ENCODE measurements at regions not wholly inside any gene's neighbourhood (a gene's known extent, or its start where the extent isn't known, plus 50 kb on each side); places are given as distances from the start of the nearest gene placed in this dataset.

DNA sequence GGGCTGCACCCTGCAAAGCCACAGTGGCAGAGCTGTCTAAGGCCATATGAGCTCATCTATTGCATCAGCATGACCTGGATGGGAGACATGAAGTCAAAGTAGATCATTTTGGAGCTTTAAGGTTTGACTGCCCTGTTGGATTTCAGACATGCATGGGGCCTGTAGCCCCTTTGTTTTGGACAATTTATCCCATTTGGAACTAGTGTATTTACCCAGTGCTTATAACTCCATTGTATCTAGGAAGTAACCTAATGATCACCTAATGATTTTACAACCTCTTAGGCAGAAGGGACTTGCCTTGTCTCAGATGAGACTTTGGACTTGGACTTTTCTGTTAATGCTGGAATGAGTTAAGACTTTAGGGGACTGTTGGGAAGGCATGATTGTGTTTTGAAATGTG lies 575.4 kb downstream of the EPM2A start:
- DNase-seq (ENCODE audit: low spot score): no peak

DNA sequence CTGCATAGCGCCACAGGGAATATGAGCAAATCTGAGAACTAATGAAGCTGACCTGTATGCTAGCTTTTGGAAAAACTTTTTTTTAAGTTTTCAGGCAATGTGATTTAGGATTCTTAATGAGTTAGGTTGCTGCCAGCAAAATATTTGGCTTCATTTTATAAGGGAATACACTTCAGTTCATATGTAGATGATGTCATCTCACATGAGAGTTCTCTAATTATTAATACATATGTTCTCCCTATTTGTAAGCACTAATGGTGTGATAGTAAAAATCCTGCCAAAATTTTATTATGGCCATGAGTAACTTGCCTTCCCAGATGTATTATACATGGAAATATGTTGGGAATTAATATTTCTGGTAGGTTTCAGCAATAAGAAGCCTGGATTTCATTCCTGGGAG lies 573.8 kb downstream of the EPM2A start:
- DNase-seq (ENCODE audit: low spot score): no peak

DNA sequence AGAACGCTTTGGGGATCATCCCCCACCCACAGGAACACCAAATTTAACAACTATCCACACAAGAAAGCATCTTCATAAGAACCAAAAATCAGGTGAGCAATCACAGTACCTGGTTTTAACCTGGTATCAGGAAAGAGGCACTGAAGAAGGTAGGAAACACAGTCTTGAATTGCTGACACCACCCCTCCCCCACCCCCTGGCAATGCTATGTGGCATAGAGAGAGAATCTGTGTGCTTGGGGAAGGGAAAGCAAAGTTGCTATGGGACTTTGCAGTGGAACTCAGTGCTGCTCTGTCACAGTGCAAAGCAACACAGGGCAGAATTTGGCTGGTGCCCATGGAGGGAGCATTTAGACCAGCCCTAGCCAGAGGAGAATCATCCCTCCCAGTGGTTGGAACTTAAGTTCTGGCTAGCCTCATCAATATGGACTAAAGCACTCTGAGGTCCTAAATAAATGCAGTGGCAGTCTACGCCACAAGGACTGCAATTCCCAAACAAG lies 565.5 kb downstream of the EPM2A start:
- DNase-seq (ENCODE audit: low spot score): no peak

DNA sequence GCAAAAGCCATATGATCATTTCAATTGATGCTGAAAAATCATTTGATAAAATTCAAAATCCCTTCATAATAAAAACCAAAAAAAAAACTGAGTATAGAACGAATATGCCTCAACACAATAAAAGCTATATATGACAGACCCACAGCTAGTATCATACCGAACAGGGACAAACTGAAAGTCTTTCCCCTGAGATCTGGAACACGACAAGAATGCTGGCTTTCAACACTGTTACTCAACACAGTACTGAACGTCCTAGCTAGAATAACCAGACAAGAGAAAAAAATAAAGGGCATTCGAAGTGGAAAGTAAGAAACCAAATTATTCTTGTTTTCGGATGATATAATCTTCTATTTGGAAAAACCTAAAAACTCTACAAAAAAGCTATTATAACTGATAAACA lies 559.9 kb downstream of the EPM2A start:
- no peak for DNase-seq (ENCODE audit: low spot score)

DNA sequence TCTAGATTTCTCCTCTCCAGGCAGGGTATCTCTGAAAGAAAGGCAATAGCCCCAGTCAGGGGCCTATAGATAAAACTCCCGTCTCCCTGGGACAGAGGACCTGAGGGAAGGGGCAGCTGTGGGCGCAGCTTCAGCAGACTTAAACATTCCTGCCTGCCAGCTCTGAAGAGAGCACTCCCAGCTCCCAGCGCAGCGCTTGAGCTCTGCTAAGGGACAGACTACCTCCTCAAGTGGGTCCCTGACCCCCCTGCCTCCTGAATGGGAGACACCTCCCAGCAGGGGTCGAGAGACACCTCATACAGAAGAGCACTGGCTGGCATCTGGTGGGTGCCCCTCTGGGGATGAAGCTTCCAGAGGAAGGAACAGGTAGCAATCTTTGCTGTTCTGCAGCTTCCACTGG lies 556.9 kb downstream of the EPM2A start:
- no peak for DNase-seq (ENCODE audit: low spot score)

DNA sequence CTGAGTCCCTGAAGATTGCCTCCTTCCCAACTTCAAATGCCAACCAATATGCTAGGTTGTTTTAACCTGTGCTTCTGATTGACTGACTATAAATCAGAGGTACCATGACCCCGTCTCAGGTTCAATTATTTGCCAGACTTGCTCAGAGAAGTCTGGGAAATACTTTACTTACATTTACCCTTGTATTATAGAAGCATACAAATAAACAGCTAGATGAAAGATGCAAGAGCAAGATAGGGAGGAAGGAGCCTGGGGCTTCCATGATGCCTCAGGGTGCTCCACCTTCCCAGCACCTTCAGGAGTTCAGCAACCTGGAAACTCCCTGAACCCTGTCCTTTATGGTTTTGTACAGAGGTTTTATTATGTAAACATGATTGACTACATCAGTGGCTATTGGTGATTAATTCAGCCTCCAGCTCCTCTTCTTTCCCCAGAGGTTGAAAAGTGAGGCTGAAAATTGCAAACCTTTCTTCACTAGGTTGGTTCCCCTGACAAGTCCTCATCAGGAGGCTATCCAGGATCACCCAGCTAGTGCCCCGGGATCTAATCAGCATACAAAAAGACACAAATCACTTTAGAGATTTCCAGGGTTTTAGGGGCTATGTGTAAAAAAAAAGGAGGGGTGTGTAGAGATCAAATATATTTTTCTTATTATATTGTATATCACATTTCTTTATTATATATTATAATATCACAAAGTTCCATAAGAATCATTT lies 547.7 kb downstream of the EPM2A start:
- DNase-seq (ENCODE audit: low spot score): no peak

DNA sequence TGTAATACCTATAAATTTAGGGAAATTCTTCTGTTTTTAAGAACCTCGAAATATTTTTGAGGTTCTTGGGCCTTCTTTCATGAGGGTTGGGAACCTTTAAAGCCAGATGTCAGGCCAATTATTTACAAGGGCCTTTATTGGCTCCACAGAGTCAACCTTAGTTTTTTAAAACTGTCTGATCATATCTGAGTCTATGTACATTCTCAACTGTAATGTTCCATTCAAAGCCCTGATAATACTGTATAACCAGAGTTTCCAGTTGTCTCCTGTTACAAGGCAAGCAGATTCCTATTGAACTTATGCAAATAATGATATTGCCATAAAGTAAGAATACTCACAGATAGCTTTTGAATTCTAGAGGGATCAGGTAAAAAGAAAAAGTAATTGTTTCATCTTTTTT lies 545.5 kb downstream of the EPM2A start:
- no peak for DNase-seq (ENCODE audit: low spot score)

DNA sequence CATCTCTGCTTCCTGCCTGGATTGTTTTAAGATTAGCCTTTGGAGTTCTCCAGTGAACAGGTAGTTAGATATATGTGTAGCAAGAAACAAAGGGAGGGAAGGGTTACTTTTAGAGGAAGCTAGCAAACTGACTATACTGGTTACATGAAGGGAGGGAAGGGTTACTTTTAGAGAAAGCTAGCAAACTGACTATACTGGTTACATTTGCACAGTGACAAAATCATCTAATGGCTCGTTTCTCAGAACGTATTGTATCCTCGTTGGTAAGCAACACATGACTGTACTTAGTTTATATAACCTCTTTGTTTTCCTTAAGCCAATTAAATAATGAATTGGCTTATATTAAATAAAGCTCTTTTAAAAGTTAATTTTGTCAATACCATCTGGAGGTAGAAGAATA lies 540.9 kb downstream of the EPM2A start:
- DNase-seq (ENCODE audit: low spot score): no peak

DNA sequence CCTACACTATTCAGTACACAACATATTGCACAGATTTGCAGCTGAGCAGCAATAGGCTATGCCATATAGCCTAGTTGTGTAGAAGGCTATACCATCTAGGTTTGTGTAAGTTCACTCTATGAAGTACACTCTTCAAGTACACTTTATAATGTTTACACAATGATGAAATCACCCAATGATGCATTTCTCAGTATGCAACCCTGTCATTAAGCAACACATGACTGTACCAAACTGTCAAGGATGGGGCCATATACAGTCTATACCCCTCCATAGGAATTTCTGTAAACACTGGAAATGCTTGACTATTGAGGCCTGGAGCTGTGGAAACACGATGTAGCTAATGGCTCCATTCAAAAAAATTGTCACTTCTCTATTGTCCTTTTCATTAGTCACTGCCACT lies 535.4 kb downstream of the EPM2A start:
- peak; percentile 22 for DNase-seq (ENCODE audit: low spot score)

DNA sequence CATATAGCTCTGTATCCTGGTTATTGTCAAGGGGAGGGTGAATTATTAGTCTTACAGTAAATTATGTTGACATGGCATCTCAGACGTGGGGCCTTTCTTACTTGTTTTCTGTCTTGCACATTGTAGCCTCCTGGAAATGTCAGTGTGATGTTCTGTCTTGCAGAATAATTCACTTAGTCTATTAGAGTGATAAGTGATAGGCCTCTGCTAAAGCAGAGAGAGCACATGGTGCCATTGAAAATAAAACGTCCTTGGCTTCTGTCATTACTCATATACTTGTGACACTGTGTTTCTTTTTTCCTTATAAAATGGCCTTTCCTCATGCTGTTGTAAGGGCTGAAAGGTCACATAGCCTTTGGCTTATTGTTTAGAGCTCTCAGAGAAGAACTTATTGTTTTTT lies 531.0 kb downstream of the EPM2A start:
- no peak for DNase-seq (ENCODE audit: low spot score)

DNA sequence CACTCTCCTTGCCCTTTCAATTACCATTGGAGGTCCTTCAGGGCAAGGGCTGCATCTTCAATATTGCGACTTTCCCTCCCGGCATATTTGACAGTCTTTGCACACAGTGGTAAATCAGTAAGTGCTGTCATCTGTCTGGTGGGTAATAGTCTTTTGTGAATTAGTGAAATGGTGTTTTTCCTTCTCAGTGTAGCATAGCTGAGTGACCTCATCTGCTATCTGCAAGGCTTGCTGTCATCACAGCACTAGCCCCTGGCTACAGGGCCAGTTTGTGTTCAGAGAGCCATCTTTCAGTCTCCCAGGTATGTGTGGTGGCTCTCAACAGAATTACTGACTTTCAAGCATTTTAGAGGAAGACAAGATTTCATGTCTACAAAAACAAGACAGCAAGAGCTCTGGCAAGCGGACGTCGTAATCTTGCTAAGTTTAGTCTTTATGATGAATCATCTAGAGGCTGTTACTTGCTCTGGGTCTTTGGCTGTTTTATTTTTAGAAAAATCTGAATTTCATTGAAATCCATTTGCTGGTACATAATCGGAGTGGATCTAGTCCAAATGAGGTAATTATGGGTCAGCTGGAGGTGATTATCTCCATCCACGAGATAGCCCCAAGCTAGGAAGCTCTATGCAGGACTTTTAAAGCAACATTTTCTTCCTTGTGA lies 528.9 kb downstream of the EPM2A start:
- DNase-seq (ENCODE audit: low spot score): no peak

DNA sequence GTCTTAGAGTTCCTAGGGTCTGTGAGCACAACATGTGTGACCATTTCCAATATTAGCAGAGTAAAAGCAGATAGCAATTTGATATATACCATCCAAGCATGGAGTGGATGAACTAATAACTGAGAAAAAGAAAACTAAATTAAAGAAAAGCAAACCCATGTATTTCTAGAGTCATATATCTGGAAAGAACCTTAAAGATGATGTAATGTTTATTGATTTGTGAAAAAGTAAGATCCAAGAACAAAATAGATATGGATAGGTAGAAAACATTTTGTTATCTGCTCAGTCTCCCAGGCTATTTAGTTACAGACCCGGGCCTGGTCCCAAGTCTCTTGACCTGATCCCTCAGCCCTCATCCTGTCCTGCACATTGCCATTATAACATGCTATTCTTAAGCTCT lies 526.8 kb downstream of the EPM2A start:
- DNase-seq (ENCODE audit: low spot score): no peak

DNA sequence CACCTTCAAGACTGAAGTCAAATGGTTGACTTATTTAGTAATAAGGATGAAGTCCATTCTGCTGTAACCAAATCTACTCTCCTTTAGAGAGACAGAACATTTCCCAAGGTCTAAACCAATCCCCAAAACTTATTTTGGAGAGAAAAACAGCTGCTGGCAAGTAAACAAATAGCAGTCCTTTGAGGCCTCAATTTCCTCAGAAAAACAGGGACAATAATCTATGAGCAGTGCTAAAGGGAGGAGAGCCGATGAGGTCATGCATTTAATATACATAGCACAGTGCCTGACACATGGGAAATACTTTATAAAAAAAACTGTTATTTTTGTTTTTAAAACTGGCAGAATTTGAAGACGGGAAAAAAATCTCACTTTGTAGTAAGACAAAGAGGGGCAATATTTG lies 526.0 kb downstream of the EPM2A start:
- no peak for DNase-seq (ENCODE audit: low spot score)

DNA sequence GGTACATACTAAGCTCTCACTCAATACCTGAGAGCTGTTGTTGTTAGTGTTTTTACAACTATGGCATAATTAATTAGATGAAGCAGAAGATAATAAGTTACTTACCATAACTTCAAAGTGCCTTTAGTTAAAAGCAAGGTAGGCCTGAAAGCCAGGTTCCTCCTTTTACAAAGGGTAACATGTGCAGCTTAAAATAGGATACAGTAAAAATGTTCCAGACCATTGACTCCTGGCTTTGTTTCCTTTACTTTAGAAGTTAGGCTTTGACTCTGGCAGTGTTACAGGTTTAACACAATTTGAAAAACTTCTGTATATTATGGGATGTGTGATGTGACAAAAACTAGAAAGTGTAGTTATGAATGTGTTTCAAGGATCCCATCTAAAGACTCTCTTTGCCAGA lies 522.5 kb downstream of the EPM2A start:
- DNase-seq (ENCODE audit: low spot score): no peak

DNA sequence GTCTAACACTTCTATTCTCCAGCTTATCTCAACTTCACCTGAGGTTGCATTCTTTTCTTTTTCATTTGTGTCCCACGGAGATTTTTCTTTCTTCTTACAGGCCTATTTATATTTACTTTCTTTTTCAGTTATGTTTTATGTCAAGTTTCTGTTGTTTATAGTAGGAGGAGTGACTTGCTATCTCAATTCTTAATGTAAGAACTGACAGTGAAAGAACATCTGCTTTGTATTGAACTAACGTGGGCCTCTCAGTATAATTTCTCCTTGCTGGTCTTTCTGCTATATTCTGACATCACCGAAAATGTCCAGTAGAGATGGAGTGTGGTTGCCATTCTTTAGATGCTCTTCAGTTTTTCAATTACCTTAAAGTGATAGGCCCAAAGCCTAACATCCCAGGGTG lies 521.7 kb downstream of the EPM2A start:
- no peak for DNase-seq (ENCODE audit: low spot score)

DNA sequence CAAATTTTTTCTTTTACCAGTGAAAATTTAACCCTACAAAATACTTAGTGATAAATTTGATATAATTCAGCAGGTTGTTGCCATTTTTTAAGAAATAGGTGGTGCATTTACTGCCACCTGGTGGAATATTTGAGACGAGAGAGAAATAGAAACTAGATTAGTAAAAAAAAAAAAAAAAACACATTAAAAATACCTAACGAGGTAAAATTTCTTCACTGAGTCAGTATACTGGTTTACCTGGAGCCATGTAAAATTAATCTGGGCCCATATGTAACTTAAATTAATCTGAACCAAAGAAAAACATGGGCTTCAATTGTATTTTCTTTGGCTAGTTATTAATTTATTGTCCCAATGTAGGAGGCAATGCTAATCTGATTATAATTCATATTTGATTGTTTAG lies 520.8 kb downstream of the EPM2A start:
- DNase-seq (ENCODE audit: low spot score): peak; percentile 35

DNA sequence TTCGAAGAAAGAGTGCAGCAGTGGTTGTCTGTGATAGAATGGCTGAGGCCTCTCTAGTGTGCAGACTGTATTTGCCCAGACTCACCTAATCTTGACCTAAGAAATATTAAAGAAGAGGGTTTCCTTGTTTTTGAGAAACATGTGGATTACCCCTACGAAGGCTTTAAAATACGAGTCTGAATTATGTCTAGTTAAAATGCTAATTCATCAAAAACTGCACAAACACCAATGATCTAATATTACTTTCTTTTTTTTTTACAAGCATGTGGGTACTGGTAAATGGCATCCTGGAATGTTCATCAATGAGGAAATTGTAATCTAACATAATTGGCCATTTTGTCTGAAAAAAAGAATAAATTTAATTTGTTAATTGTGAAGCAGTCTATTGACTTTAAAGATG lies 510.9 kb downstream of the EPM2A start:
- no peak for DNase-seq (ENCODE audit: low spot score)

DNA sequence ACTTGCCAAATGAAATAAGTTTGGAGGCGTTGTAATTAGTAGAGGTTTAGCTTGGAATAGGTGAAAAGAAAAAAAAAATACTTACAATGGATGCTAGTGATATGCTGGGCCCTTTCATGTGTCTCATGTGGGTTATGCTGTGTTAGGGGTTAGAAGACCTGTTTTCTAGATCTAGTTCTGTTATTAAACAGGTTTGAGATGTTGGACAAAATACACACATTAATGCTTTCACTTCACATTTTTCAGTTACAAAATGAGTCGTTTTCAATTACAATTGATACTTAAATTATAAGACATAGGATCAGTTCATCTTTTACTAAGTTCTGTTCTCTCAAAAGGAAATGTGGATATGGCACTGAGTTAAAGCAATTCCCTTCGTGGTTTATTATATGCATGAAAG lies 509.8 kb downstream of the EPM2A start:
- no peak for DNase-seq (ENCODE audit: low spot score)

DNA sequence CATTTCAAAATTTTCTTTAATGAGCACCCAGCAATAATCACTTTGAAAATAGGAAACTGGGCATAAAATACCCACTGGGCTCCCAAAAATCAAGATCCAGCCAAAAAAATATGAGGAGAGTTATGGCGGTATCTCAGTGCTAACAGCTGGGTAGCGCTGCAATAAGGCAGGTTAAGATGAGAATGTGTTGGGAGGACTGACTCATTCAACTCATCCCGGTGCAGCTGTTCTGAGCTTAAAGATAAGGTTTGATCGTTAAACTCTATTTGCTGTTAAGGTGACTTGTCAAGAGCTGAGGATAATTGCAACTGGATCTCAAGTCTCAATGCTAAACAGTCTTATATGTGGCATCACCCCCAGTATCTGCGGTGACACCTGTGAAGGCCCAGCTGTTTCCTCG lies 507.7 kb downstream of the EPM2A start:
- DNase-seq (ENCODE audit: low spot score): no peak

DNA sequence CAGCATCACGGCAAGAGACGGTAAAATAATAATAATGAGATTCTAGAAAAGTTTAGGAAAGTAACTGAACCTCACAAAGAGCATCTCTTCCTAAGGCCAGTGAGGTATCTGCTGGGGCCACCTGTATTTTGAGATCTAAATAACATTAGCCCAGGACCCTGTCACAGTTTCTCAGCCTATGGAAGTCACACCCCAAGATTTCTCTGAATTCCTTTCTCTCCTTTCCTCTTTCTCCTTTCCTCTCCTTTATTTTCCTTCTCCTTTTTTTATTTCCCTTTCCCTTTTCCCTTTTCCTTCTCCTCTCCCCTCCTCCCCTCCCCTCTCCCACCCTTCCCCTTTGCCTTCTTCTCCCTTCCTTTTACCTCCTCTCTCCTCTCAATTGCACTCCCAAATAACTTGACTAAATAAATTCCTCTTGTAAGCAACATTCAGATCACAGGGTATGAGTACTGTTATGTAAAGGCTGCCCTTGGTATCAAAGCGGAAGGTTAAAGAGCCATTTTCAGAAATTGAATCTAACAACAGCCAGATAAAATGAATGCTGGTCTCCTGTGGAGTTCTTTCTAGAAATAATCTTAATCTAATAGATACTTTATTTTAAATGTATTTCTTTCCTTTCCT lies 506.2 kb downstream of the EPM2A start:
- no peak for DNase-seq (ENCODE audit: low spot score)

DNA sequence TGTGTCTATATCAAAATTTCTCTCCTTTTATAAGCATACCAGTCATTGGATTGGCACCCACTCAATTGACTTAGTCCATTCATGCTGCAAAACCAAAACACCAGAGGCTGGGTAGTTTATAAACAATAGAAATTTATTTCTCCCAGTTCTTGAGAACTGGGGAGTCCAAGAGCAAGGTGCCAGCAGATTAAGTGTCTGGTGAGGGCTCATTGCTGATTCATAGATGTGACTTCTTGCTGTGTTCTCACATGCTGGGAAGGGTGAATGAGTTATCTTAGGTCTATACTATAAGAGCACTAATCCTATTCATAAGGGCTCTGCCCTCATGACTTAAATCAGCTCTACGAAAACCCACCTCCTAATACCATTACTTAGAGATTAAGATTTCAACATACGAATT lies 501.4 kb downstream of the EPM2A start:
- peak; percentile 4 for DNase-seq (ENCODE audit: low spot score)

DNA sequence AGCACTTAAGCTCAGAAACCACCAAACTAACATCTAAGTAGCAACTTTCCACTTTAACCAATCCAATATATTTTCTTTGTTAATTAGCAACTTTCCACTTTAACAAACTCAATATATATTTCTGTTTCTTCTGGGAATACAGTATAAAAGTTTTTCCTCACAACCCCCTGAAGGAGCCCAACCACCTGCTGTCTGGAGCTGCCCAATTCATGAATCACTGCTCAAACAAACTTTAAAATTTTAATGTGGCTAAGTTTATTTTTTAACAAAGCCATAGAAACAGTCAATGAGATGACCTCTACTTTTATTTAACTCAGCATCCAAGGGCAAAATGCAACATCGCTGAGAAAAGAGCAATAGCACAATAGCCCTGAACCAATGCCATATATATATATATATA lies 500.1 kb downstream of the EPM2A start:
- no peak for DNase-seq (ENCODE audit: low spot score)

DNA sequence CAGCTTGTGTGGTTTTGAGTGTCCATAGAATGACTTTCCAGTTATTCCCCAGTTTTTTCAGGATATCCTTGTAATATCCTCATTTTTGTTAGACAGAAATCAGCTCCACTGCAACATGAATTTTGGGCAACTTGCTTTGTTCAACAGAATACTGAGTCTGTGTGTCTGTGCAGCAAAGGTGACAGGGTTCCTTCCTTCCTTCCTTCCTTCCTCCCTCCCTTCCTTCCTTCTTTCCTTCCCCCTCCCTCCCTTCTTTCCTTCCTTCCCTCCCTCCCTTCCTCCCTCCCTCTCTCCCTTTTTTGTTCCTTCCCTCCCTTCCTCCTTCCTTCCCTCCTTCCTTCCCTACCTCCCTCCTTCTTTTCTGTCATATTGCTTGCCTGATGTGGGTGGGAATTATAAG lies 496.5 kb downstream of the EPM2A start:
- no peak for DNase-seq (ENCODE audit: low spot score)

DNA sequence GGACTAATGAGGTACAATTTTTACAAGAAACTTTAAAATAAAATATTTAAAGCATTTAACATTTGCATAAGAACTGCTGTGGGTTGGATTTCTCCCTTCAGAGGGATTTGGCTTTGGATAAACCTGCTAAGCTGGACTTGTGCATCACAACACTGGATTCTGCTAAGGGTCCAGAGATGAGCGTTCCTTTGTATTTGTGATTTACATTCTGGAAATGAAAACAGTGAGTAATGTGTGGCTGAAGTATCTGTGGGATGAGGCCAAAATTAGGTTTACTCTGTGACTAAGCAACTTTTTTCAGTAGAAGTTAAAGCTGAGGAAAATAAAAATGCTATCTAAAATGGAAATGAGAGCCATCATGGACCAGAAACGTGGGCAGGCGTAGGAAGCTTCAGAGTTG lies 494.3 kb downstream of the EPM2A start:
- no peak for DNase-seq (ENCODE audit: low spot score)
